UCSD-AML1 (cell line): ENCODE measurements at regions not wholly inside any gene's neighbourhood (a gene's known extent, or its start where the extent isn't known, plus 50 kb on each side); places are given as distances from the start of the nearest gene placed in this dataset.

Source experiments
- DNase-seq: peaks from one replicate; lab custom pipeline; 2025; ENCODE audit not compliant: unreplicated experiment; lab: John Stamatoyannopoulos, UW

DNA sequence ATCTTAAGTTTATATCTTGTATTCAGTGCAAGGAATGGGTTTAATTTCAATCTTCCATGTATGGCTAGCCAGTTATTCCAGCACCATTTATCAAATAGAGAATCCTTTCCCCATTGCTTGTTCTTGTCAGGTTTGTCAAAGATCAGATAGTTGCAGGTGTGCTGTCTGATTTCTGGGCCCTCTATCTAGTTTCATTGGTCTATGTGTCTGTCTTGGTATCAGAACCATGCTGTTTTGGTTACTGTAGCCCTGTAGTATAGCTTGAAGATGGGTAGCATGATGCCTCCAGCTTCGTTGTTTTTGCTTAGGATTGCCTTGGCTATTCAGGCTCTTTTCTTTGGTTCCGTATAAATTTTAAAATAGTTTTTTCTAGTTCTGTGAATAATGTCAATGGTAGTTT lies 200.0 kb downstream of the MANEA start:
- no peak for DNase-seq

DNA sequence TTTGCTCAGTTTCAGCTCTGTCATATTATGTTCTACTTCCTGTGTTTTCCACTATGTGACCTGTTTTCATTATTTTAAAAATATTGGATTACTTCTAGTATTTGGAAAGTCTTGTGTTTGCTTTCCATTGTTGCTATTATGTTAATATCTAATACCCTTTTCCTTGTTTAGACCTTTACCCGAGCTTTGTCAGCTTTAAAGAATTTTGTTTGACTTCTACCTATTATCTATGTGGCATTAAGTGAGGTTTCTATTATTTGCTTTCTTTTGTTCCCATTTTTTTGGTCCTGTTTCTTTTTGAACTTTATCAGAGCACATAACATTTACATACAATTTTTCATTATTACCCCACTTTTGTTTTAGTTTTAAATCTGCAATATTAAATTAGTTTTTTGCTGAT lies 202.7 kb downstream of the MANEA start:
- no peak for DNase-seq

- no peak for DNase-seq
Measured at GRCh38 chr6:95784019-95784418, 206.7 kb downstream of the MANEA start.

DNA sequence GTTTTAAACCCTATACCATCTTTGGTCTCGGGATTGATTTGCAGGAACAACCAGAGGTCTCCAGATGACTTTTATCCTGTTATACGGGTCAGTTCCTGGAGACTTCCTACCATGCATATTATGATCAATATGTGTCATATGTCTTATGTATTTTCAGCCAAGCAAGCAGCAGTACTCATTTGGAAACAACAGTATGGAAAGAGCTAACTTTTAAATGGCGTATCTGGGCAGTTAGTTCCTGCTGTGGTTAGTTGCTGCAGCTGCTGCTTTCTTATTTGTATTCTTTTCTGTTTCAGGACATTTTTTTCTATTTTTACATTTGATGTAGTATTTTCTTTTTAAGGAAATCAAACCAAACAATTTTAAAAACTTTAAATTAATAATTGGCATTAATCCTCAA lies 207.5 kb downstream of the MANEA start:
- DNase-seq = no peak

DNA sequence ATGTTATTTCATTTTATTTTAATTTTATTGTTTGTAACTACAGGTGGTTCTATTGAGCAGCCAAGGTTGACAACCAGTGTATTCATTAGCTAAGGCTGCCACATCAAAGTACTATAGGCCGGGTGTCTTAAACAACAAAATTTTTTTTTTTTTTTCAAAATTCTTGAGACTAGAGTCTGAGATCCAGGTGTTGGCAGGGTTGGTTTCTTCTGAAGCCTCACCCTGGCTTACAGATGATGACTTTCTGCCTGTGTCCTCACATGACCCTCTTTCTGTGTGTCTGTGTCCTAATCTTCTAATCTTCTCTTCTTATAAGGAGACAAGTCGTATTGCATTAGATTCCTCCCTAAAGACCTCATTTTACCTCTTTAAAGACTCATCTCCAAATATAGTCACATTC lies 208.4 kb downstream of the MANEA start:
- DNase-seq = no peak

DNA sequence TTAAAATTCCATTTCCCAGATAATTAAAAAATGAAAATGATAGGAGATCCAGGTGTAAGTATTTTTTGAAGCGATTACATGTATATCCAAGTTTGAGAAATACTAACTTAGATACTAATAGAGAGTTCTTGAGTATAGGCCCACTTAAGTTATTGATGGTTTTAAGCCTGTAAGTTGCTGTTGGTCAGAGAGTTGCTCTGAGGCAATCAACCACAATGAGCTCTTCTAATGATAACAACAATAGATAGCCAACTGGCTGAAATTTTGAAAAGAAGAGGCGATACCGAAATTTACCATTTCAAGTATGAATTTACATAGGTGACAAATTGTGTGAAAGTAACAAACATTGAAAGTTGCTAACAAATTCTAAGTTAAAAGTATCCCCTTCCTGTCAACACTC lies 209.5 kb downstream of the MANEA start:
- no peak for DNase-seq

DNA sequence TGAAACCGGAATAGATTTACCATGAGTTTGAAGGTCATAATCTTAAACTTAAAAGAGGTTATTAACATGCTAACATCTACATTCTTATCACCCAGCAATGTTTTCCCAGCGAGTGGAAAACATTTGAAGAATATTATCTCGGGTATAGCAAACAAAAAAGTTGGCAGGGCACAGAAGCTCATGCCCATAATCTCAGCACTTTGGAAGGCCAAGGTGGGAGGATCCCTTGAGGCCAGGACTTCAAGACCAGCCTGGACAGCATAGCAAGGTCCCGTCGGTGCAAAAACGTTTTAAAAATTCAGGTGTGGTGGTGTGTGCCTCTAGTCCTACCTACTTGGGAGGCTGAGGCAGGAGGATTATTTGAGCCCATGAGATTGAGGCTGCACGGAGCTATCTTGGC lies 213.5 kb downstream of the MANEA start:
- no peak for DNase-seq

- DNase-seq = no peak
Measured at GRCh38 chr6:95794749-95795148, 217.4 kb downstream of the MANEA start.

GRCh38 chr6:95795927-95796326 lies 218.6 kb downstream of the MANEA start:
- DNase-seq = no peak

DNA sequence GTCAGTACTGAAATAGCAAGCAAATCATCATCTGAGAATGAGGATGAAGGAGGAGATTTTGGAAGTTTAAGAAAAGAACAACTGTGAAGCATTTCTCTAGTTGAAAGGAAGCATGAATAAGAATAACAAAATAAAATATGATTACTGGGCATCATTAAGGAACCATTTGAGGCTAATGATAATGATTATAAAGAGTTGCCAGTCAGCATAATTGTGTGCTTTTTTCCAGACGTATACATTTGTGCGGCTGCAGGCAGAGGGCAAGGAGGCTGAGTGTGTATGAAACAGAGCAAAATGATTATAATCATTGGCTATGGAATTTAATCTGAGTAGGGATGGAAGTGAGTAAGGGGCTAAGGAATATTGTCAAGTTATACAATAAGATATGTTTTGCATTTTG lies 218.7 kb upstream of the FUT9 start:
- no peak for DNase-seq

GRCh38 chr6:95802978-95803377 lies 212.8 kb upstream of the FUT9 start:
- no peak for DNase-seq

GRCh38 chr6:95803889-95804288 lies 211.9 kb upstream of the FUT9 start:
- DNase-seq = no peak

GRCh38 chr6:95804847-95805541 lies 210.8 kb upstream of the FUT9 start:
- DNase-seq = no peak

GRCh38 chr6:95805699-95806098 lies 210.1 kb upstream of the FUT9 start:
- no peak for DNase-seq

DNA sequence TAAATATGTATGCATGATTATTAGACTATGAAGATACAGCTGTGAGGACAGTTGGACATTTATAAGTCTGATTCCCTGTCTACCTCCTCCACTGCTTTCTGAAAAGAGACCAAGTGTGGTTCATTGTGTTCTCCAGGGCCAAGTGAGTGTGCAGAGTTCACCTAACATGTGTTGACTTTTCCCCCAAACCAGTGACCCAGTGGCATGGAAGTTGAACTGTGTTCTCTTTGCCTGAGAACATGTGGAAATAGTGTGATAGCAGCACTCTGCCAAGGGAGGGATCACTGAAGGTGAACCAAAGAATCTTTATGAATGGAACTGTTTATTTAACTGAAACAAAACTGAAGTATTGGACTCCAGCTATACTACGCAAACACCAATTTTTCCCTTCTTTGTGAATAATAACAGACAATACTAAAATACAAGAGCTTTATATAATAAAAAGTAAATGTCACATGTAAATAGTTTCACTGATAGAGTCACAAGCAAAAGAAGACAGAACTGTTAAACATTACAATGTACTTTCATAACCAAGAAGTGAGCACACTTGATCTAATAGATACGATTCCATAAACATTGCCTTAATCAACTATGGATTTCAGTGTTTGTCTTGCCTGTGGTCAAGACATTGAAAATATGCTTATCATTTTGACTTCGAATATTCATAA lies 200.3 kb upstream of the FUT9 start:
- DNase-seq = no peak

- no peak for DNase-seq
Measured at GRCh38 chr6:95819461-95819860, 196.3 kb upstream of the FUT9 start.

DNA sequence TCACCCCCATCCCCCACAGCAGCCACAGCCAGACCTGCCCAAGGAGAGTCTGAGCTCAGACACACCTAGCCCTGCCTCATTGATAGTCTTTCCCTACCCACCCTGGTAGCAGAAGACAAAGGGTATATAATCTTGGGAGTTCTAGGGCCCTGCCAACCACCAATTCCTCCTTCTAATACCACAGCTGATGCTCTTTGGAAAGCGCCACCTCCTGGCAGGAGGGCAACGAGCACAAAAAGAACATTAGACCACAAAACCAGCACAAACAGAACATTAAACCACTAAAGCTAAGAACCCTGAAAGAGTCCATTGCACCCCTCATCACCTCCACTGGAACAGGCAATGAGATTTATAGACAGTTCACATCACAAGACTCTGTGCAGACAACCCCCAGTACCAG lies 195.8 kb upstream of the FUT9 start:
- DNase-seq = peak; percentile 8

- no peak for DNase-seq
Measured at GRCh38 chr6:95830859-95831557, 184.8 kb upstream of the FUT9 start.

DNA sequence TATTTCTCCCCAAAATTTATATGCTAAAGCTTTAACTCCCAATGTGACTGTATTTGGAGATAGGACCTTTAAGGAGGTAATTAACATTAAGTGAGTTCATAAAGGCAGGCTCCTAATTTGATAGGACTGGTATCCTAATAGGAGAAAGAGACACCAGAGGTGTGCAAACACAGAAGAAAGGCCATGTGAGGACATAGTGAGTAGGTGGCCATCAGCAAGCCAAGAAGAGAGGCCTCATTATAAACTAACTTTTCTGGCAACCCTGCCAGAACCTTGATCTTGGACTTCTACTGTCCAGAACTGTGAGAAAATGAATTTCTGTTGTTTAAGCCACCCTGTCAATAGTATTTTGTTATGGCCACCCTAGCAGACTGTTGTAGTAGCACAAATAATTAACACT lies 177.9 kb upstream of the FUT9 start:
- no peak for DNase-seq

- DNase-seq = no peak
Measured at GRCh38 chr6:95841560-95841959, 174.2 kb upstream of the FUT9 start.

DNA sequence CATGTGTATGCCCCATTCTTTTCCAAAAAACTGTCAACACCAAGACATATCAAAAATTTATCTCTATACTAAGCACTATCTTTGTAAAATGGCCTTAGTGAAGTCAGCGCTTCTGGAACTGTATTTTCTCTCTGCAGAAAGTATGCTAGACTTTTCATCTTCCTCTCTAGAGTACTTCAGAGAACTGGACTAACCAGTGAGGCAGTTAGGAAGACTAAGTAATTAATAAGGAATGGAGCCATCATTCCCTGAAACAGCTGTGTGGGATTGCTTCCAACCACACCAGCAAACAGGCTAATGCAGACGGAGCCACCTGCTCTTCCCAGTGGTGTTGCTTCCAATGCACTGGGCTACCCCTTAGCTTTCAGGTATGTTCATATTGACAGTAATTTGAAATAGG lies 169.1 kb upstream of the FUT9 start:
- DNase-seq = no peak

- DNase-seq = no peak
Measured at GRCh38 chr6:95847061-95847460, 168.7 kb upstream of the FUT9 start.
